Esophagus muscularis mucosa (tissue), 3 donors: ENCODE measurements at regions not wholly inside any gene's neighbourhood (a gene's known extent, or its start where the extent isn't known, plus 50 kb on each side); places are given as distances from the start of the nearest gene placed in this dataset.

ENCODE experiments used
- CTCF ChIP-seq, 3 experiments: fragments of 200-600 bp in 2 of 3; fragments of 450-650 bp in 1 of 3; sonication (generic) in 2 of 3; IDR thresholded peaks; one replicate each; pipeline ENCODE4 v1.5.1; 2017 to 2019; ENCODE audit warnings: antibody characterized with exemption in 3 of 3, mild to moderate bottlenecking in 2 of 3, moderate library complexity in 1 of 3
- POLR2A ChIP-seq: fragments of 450-650 bp; IDR thresholded peaks from one replicate; pipeline ENCODE4 v1.6.1; 2017; ENCODE audit warnings: antibody characterized with exemption, moderate library complexity, mild to moderate bottlenecking, low read depth
- POLR2AphosphoS5 ChIP-seq, 2 donors: sonication (generic); formaldehyde crosslinking; IDR thresholded peaks; one replicate each; pipeline ENCODE4 v1.6.1; 2017; ENCODE audit warnings: antibody characterized with exemption in 2 of 2

- TF ChIP-seq CTCF (IDR thresholded peaks at IDR 0.05) = no peak
- TF ChIP-seq POLR2A = no peak
- TF ChIP-seq POLR2AphosphoS5 (IDR thresholded peaks at IDR 0.05) = no peak
These were observed 1221.5 kb downstream of the PLA2G4A start for GRCh38 chr1:188050250-188050649.
